ENCODE measurements at regions not wholly inside any gene's neighbourhood (a gene's known extent, or its start where the extent isn't known, plus 50 kb on each side); places are given as distances from the start of the nearest gene placed in this dataset.
"Not testable (repeated sequence)": the region's sequence is repeated elsewhere in the genome, so short reads cannot be mapped to it uniquely, and the experiment has no call there.

DNA sequence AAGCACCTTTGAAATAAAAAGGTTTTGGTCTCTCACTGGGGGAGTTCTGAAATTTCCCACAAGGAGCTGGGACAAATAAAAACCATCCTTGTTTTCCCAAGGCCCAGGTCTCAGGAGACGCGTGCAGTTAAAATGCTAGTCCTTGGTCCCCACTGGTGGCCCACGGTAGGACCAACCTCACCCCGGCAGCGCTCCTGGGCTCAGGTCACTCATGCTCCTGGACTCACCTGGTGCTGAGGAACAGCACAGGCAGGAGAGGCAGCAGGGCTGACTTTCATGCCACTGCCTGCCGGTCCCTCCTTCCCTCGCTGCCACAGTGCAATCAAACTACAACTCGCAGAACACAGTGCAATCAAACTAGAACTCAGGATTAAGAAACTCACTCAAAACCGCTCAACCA, 356.8 kb upstream of the CCDC179 start:
- H3F3A ChIP-seq (ENCODE audit: control insufficient read depth, insufficient read depth), result no peaks in the 10 kb centered on the region
- H3K27me3 ChIP-seq (ENCODE audit: control insufficient read depth, low read length), result no peaks in the 10 kb centered on the region
- H3K9me3 ChIP-seq (ENCODE audit: control insufficient read depth, insufficient read depth, low read length), result no peaks in the 10 kb centered on the region
- H3K36me3 ChIP-seq (ENCODE audit: control insufficient read depth, low read length), result no peaks in the 10 kb centered on the region
- no peaks in the 10 kb centered on the region for H4K20me1 ChIP-seq (ENCODE audit: control insufficient read depth, insufficient read depth, low read depth, low read length)
- no peak overlapping the region for H3K4me2 ChIP-seq (ENCODE audit: low read length)
- H3K79me2 ChIP-seq (ENCODE audit: control insufficient read depth, low read length), result no peaks in the 10 kb centered on the region
- no peak overlapping the region for H3K4me3 ChIP-seq (ENCODE audit: low read length)
- TF ChIP-seq, protein P1, sequence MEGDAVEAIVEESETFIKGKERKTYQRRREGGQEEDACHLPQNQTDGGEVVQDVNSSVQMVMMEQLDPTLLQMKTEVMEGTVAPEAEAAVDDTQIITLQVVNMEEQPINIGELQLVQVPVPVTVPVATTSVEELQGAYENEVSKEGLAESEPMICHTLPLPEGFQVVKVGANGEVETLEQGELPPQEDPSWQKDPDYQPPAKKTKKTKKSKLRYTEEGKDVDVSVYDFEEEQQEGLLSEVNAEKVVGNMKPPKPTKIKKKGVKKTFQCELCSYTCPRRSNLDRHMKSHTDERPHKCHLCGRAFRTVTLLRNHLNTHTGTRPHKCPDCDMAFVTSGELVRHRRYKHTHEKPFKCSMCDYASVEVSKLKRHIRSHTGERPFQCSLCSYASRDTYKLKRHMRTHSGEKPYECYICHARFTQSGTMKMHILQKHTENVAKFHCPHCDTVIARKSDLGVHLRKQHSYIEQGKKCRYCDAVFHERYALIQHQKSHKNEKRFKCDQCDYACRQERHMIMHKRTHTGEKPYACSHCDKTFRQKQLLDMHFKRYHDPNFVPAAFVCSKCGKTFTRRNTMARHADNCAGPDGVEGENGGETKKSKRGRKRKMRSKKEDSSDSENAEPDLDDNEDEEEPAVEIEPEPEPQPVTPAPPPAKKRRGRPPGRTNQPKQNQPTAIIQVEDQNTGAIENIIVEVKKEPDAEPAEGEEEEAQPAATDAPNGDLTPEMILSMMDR (IDR thresholded peaks at IDR 0.05; ENCODE audit: low read depth, low read length, poor library complexity, severe bottlenecking), result no peak
- TF ChIP-seq EZH2phosphoT487 (IDR thresholded peaks at IDR 0.05; ENCODE audit: borderline replicate concordance, low read length), result no peak
- no peaks in the 10 kb centered on the region for H3K9me2 ChIP-seq (replicated peaks; ENCODE audit: control insufficient read depth, low read length)
- no peak overlapping the region for H3K27ac ChIP-seq (ENCODE audit: low read depth, low read length)
- peaks cover 6% of the 10 kb centered on the region; the same call in 1 of the 2 replicates for H3K4me1 ChIP-seq (ENCODE audit: control insufficient read depth, low read length)

DNA sequence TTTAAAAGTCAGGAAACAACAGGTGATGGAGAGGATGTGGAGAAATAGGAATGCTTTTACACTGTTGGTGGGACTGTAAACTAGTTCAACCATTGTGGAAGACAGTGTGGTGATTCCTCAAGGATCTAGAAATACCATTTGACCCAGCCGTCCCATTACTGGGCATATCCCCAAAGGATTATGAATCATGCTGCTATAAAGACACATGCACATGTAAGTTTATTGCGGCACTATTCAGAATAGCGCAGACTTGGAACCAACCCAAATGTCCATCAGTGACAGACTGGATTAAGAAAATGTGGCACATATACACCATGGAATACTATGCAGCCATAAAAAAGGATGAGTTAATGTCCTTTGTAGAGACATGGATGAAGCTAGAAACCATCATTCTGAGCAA, 359.8 kb upstream of the CCDC179 start:
- not testable (repeated sequence) for H3K4me3 ChIP-seq (ENCODE audit: low read length); H3K9me2 ChIP-seq (replicated peaks; ENCODE audit: control insufficient read depth, low read length); H3K4me1 ChIP-seq (ENCODE audit: control insufficient read depth, low read length)

DNA sequence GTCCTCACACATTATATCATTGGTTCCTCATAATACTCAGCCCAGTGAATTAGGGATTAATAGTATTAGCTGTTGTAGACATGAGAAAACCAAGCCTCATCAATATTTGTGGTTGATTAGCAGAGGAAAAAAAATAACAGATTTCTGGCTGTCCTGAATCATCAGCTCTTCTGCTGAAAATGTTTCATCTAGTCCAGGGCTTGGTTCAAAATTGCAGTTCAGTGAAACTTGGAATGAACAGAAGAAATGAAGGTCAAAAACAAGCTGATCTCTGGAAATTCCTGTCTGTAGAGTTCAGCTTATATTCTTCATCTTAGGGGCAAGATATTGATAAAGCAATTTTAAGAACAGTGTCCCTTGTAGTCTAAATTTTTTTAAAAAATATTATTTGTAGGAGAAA, 361.1 kb upstream of the CCDC179 start:
- Histone ChIP-seq H3K36me3 (ENCODE audit: control insufficient read depth, low read length) (no peaks in the 10 kb centered on the region), H3K9me2 (replicated peaks; ENCODE audit: control insufficient read depth, low read length) (no peaks in the 10 kb centered on the region), H3F3A (ENCODE audit: control insufficient read depth, insufficient read depth) (no peaks in the 10 kb centered on the region), H3K27ac (ENCODE audit: low read depth, low read length) (no peak overlapping the region), H3K79me2 (ENCODE audit: control insufficient read depth, low read length) (no peaks in the 10 kb centered on the region), H4K20me1 (ENCODE audit: control insufficient read depth, insufficient read depth, low read depth, low read length) (no peaks in the 10 kb centered on the region), H3K4me3 (ENCODE audit: low read length) (no peak overlapping the region), H3K4me1 (ENCODE audit: control insufficient read depth, low read length) (no peaks in the 10 kb centered on the region), H3K27me3 (ENCODE audit: control insufficient read depth, low read length) (no peaks in the 10 kb centered on the region), H3K4me2 (ENCODE audit: low read length) (no peak overlapping the region), H3K9me3 (ENCODE audit: control insufficient read depth, insufficient read depth, low read length) (no peaks in the 10 kb centered on the region)
- TF ChIP-seq, protein P1 (IDR thresholded peaks at IDR 0.05; ENCODE audit: low read depth, low read length, poor library complexity, severe bottlenecking), result no peak
- no peak for TF ChIP-seq EZH2phosphoT487 (IDR thresholded peaks at IDR 0.05; ENCODE audit: borderline replicate concordance, low read length)

More for the DNA sequence above, 359.8 kb upstream of the CCDC179 start:
- H3K27me3 ChIP-seq (ENCODE audit: control insufficient read depth, low read length); H3K4me2 ChIP-seq (ENCODE audit: low read length); H3K36me3 ChIP-seq (ENCODE audit: control insufficient read depth, low read length); H3K9me3 ChIP-seq (ENCODE audit: control insufficient read depth, insufficient read depth, low read length); H3F3A ChIP-seq (ENCODE audit: control insufficient read depth, insufficient read depth); H4K20me1 ChIP-seq (ENCODE audit: control insufficient read depth, insufficient read depth, low read depth, low read length); H3K27ac ChIP-seq (ENCODE audit: low read depth, low read length); H3K79me2 ChIP-seq (ENCODE audit: control insufficient read depth, low read length): not testable (repeated sequence)

DNA sequence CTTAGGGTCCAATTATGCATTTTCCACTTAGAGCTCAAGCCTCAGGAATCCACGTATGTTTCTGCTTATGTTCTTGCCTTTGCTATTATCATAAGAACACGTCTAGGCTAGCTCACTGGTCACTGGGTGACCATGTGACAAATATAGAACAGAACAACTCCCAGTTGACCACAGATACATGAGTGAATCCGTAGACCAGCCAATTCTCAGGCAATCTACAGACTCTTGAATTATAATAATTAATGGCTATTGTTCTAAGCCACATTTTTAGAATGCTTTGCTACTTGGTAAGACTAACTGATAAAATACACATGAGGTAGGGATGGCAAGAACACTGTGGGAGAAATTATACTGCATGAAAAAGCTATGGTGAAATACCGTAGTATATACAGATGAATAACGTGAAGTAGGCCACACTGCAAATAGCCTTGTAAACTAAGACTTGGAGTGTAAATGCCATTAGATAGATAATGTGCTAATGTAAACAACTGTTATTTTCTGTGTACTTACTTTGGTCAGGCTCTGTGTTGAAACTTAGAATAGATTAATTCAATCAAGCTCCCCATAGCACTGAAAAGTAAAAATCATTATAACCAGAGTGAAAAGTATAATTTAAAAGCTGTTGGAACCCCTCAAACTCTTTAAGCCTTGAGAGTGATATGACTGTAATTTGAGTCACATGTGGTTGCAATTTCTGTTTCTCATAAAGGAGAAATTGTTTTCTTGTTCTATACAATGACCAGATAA, 366.2 kb upstream of the CCDC179 start:
- no peaks in the 10 kb centered on the region for H3K27me3 ChIP-seq (ENCODE audit: control insufficient read depth, low read length)
- H3K4me1 ChIP-seq (ENCODE audit: control insufficient read depth, low read length), result no peaks in the 10 kb centered on the region
- TF ChIP-seq EZH2phosphoT487 (IDR thresholded peaks at IDR 0.05; ENCODE audit: borderline replicate concordance, low read length), result no peak
- TF ChIP-seq, protein P1 (IDR thresholded peaks at IDR 0.05; ENCODE audit: low read depth, low read length, poor library complexity, severe bottlenecking), result no peak
- no peaks in the 10 kb centered on the region for H3K9me2 ChIP-seq (replicated peaks; ENCODE audit: control insufficient read depth, low read length)
- no peak overlapping the region for H3K4me2 ChIP-seq (ENCODE audit: low read length)
- no peaks in the 10 kb centered on the region for H3K9me3 ChIP-seq (ENCODE audit: control insufficient read depth, insufficient read depth, low read length)
- no peak overlapping the region for H3K27ac ChIP-seq (ENCODE audit: low read depth, low read length)
- no peaks in the 10 kb centered on the region for H3K36me3 ChIP-seq (ENCODE audit: control insufficient read depth, low read length)
- H3F3A ChIP-seq (ENCODE audit: control insufficient read depth, insufficient read depth), result no peaks in the 10 kb centered on the region
- H3K79me2 ChIP-seq (ENCODE audit: control insufficient read depth, low read length), result no peaks in the 10 kb centered on the region
- no peak overlapping the region for H3K4me3 ChIP-seq (ENCODE audit: low read length)
- H4K20me1 ChIP-seq (ENCODE audit: control insufficient read depth, insufficient read depth, low read depth, low read length), result no peaks in the 10 kb centered on the region

All from DOHH2 (cell line).